ENCODE measurements at regions not wholly inside any gene's neighbourhood (a gene's known extent, or its start where the extent isn't known, plus 50 kb on each side); places are given as distances from the start of the nearest gene placed in this dataset.

GRCh38 chr20:11808841-11809240 lies 108.9 kb upstream of the BTBD3 start (continued):
- TF ChIP-seq TSHZ2 (CRISPR knock-in tag; IDR thresholded peaks at IDR 0.05) (no peak), TOX (CRISPR knock-in tag; IDR thresholded peaks at IDR 0.05; ENCODE audit: borderline replicate concordance) (no peak), ZFP3 (CRISPR knock-in tag; IDR thresholded peaks at IDR 0.05) (no peak), RARB (CRISPR knock-in tag; IDR thresholded peaks at IDR 0.05) (no peak), ZC3H10 (CRISPR knock-in tag; IDR thresholded peaks at IDR 0.05) (no peak)

- TF ChIP-seq ISL1 (CRISPR knock-in tag; IDR thresholded peaks at IDR 0.05) = peak; percentile 36
- TF ChIP-seq OSR1 (CRISPR knock-in tag; IDR thresholded peaks at IDR 0.05) = no peak
- no peak for ATAC-seq
Observed at GRCh38 chr20:11810311-11811083, 107.2 kb upstream of the BTBD3 start.

GRCh38 chr20:11813106-11813890 lies 104.4 kb upstream of the BTBD3 start:
- TF ChIP-seq TCF4 (CRISPR knock-in tag; IDR thresholded peaks at IDR 0.05; ENCODE audit: borderline replicate concordance) = no peak
- ATAC-seq = no peak

GRCh38 chr20:11814267-11814666 lies 103.4 kb upstream of the BTBD3 start:
- ATAC-seq = no peak
- TF ChIP-seq TCF4 (CRISPR knock-in tag; IDR thresholded peaks at IDR 0.05; ENCODE audit: borderline replicate concordance) (no peak), CSDC2 (CRISPR knock-in tag; IDR thresholded peaks at IDR 0.05) (no peak), ZFP30 (CRISPR knock-in tag; IDR thresholded peaks at IDR 0.05) (no peak), OSR1 (CRISPR knock-in tag; IDR thresholded peaks at IDR 0.05) (no peak), ZC3H10 (CRISPR knock-in tag; IDR thresholded peaks at IDR 0.05) (no peak), PATZ1 (CRISPR knock-in tag; IDR thresholded peaks at IDR 0.05; ENCODE audit: borderline replicate concordance) (no peak)

GRCh38 chr20:11820838-11821237 lies 96.9 kb upstream of the BTBD3 start:
- no peak for ATAC-seq

GRCh38 chr20:11822540-11822794 lies 95.2 kb upstream of the BTBD3 start:
- no peak for TF ChIP-seq RARB (CRISPR knock-in tag; IDR thresholded peaks at IDR 0.05)
- no peak for ATAC-seq

More at GRCh38 chr20:11820838-11821237, 96.9 kb upstream of the BTBD3 start:
- TF ChIP-seq ZFP3 (CRISPR knock-in tag; IDR thresholded peaks at IDR 0.05) (no peak), ZC3H10 (CRISPR knock-in tag; IDR thresholded peaks at IDR 0.05) (no peak), OSR1 (CRISPR knock-in tag; IDR thresholded peaks at IDR 0.05) (no peak), ZFP30 (CRISPR knock-in tag; IDR thresholded peaks at IDR 0.05) (no peak), ARNTL (CRISPR knock-in tag; IDR thresholded peaks at IDR 0.05; ENCODE audit: borderline replicate concordance, low read depth) (no peak), TOX (CRISPR knock-in tag; IDR thresholded peaks at IDR 0.05; ENCODE audit: borderline replicate concordance) (no peak), PPARA (CRISPR knock-in tag; IDR thresholded peaks at IDR 0.05; ENCODE audit: borderline replicate concordance) (no peak), RARB (CRISPR knock-in tag; IDR thresholded peaks at IDR 0.05) (no peak), ZNF565 (CRISPR knock-in tag; conservative IDR thresholded peaks at IDR 0.05; ENCODE audit: low read depth) (no peak), BACH2 (CRISPR knock-in tag; IDR thresholded peaks at IDR 0.05; ENCODE audit: borderline replicate concordance) (no peak), ZNF70 (CRISPR knock-in tag; IDR thresholded peaks at IDR 0.05) (no peak), TCF4 (CRISPR knock-in tag; IDR thresholded peaks at IDR 0.05; ENCODE audit: borderline replicate concordance) (no peak)

GRCh38 chr20:11826334-11826733 lies 91.4 kb upstream of the BTBD3 start:
- TF ChIP-seq TSHZ2 (CRISPR knock-in tag; IDR thresholded peaks at IDR 0.05) = no peak
- TF ChIP-seq SNAI2 (CRISPR knock-in tag; IDR thresholded peaks at IDR 0.05) = no peak
- no peak for TF ChIP-seq ZFP30 (CRISPR knock-in tag; IDR thresholded peaks at IDR 0.05)
- no peak for TF ChIP-seq PATZ1 (CRISPR knock-in tag; IDR thresholded peaks at IDR 0.05; ENCODE audit: borderline replicate concordance)
- no peak for TF ChIP-seq ZNF70 (CRISPR knock-in tag; IDR thresholded peaks at IDR 0.05)
- TF ChIP-seq ZC3H10 (CRISPR knock-in tag; IDR thresholded peaks at IDR 0.05) = no peak
- no peak for TF ChIP-seq PPARA (CRISPR knock-in tag; IDR thresholded peaks at IDR 0.05; ENCODE audit: borderline replicate concordance)
- no peak for ATAC-seq
